ENCODE measurements at regions not wholly inside any gene's neighbourhood (a gene's known extent, or its start where the extent isn't known, plus 50 kb on each side); places are given as distances from the start of the nearest gene placed in this dataset.

DNA sequence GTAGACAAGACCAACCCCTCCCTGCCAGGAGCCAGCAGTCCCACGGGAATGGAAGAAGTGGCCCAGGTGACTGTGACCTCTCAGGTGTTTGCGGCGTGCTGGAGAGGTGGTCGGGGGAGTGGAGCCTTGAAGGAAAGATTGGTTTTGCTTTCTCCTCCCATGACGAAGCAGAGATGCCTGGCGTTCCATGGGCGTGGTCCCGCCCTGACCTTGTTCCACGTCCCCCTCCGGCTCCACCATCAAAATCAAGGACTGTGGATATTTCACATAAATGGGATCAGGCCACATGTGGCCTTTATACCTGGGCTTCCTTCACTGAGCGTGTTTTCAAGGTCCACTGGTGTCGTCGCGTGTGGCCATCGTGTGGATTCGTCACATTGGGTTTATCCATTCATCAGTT is 270.6 kb upstream of the TNRC6C start (continued):
- TF ChIP-seq ZEB2 (IDR thresholded peaks at IDR 0.05): no peak
- TF ChIP-seq ZNF217 (CRISPR knock-in tag; IDR thresholded peaks at IDR 0.05): no peak

GRCh38 chr17:77688369-77688768 is 270.1 kb upstream of the TNRC6C start:
- Histone ChIP-seq H3K4me2 (ENCODE audit: insufficient read depth, low read length) (no peak overlapping the region), H3K9ac (ENCODE audit: insufficient read depth in 1 of 2, low read depth in 2 of 2, low read length in 2 of 2) (no peak overlapping the region), H3K27me3 (ENCODE audit: control insufficient read depth in 2 of 2, insufficient read depth in 2 of 2, low read length in 2 of 2) (peaks cover 27 to 58% of the 10 kb centered on the region in 2 experiments), H3K4me3 (no peak overlapping the region), H3K36me3 (ENCODE audit: control insufficient read depth, insufficient read depth, low read length) (no peaks in the 10 kb centered on the region), H2AFZ (ENCODE audit: low read depth, low read length) (no peak overlapping the region), H3K79me2 (ENCODE audit: control insufficient read depth, insufficient read depth, low read length) (no peaks in the 10 kb centered on the region), H3K9me3 (replicated peaks; ENCODE audit: control insufficient read depth, insufficient read depth, low read depth, low read length) (no peaks in the 10 kb centered on the region), H3K9me1 (ENCODE audit: control insufficient read depth, insufficient read depth, low read length) (no peaks in the 10 kb centered on the region), H4K20me1 (replicated peaks; ENCODE audit: control insufficient read depth, insufficient read depth, low read length) (no peaks in the 10 kb centered on the region), H3K27ac (ENCODE audit: extremely low read depth, low read depth, low read length) (no peak overlapping the region), H3K4me1 (replicated peaks in 1 of 2; ENCODE audit: control insufficient read depth in 2 of 2, insufficient read depth in 2 of 2, low read length in 2 of 2) (no peaks in the 10 kb centered on the region)
- ChIA-PET POLR2A (interaction anchor here (0.6 kb wide), 1 partner anchor 325 kb away, joined by 3 read pairs; no protein-coding TSS in a partner anchor), CTCF (ENCODE audit: low intra/inter-chr PET ratio) (no interaction called here)
- intact Hi-C loops (cut with micrococcal nuclease) (no loop called here), in situ Hi-C loops (cut with MboI) (no loop called here)
- WGBS (ENCODE audit: insufficient coverage, low coverage, missing lambda C conversion rate): 0% methylated on average over 1 of the region's 4 CpGs
- BruUV-seq (replicated peaks): no TSS peak
- no peak for DNase-seq (ENCODE audit: extremely low read depth in 1 of 4, low spot score in 3 of 4)
- no peak for FAIRE-seq
- no peak for ATAC-seq
- TF ChIP-seq ZBTB49 (CRISPR knock-in tag; IDR thresholded peaks at IDR 0.05; ENCODE audit: borderline replicate concordance) (no peak), LARP7 (IDR thresholded peaks at IDR 0.05) (no peak), MTA3 (IDR thresholded peaks at IDR 0.05; ENCODE audit: borderline replicate concordance) (no peak), E2F4 (CRISPR knock-in tag; IDR thresholded peaks at IDR 0.05; ENCODE audit: low read depth) (no peak), TAF9B (IDR thresholded peaks at IDR 0.05; ENCODE audit: partially characterized antibody) (no peak), ZNF280A (IDR thresholded peaks at IDR 0.05; ENCODE audit: low read depth, partially characterized antibody) (no peak), CHD2 (IDR thresholded peaks at IDR 0.05; ENCODE audit: low read depth, low read length) (no peak)
- TF ChIP-seq, protein P1, sequence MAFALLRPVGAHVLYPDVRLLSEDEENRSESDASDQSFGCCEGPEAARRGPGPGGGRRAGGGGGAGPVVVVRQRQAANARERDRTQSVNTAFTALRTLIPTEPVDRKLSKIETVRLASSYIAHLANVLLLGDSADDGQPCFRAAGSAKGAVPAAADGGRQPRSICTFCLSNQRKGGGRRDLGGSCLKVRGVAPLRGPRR (CRISPR knock-in tag; IDR thresholded peaks at IDR 0.05): no peak
- TF ChIP-seq, protein P2, sequence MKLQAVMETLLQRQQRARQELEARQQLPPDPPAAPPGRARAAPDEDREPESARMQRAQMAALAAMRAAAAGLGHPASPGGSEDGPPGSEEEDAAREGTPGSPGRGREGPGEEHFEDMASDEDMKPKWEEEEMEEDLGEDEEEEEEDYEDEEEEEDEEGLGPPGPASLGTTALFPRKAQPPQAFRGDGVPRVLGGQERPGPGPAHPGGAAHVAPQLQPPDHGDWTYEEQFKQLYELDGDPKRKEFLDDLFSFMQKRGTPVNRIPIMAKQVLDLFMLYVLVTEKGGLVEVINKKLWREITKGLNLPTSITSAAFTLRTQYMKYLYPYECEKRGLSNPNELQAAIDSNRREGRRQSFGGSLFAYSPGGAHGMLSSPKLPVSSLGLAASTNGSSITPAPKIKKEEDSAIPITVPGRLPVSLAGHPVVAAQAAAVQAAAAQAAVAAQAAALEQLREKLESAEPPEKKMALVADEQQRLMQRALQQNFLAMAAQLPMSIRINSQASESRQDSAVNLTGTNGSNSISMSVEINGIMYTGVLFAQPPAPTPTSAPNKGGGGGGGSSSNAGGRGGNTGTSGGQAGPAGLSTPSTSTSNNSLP (IDR thresholded peaks at IDR 0.05; ENCODE audit: borderline replicate concordance, low read depth, low read length): no peak
- TF ChIP-seq, protein P3, sequence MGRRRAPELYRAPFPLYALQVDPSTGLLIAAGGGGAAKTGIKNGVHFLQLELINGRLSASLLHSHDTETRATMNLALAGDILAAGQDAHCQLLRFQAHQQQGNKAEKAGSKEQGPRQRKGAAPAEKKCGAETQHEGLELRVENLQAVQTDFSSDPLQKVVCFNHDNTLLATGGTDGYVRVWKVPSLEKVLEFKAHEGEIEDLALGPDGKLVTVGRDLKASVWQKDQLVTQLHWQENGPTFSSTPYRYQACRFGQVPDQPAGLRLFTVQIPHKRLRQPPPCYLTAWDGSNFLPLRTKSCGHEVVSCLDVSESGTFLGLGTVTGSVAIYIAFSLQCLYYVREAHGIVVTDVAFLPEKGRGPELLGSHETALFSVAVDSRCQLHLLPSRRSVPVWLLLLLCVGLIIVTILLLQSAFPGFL (CRISPR knock-in tag; IDR thresholded peaks at IDR 0.05): no peak
